PC-9 (cell line): ENCODE measurements at regions not wholly inside any gene's neighbourhood (a gene's known extent, or its start where the extent isn't known, plus 50 kb on each side); places are given as distances from the start of the nearest gene placed in this dataset.

Source experiments
- CTCF ChIP-seq: fragments of 200-600 bp; sonication (generic); conservative IDR thresholded peaks from 2 replicates; pipeline ENCODE4 v1.6.1; 2017; ENCODE audit warnings: mixed run types, antibody characterized with exemption, mild to moderate bottlenecking, moderate library complexity
- EZH2 ChIP-seq: fragments of 200-600 bp; sonication (generic); IDR thresholded peaks from 2 replicates; pipeline ENCODE4 v1.8.0; 2017; ENCODE audit warnings: antibody characterized with exemption, low read depth

- TF ChIP-seq CTCF, result no peak
- TF ChIP-seq EZH2, result no peak
These were observed 51.1 kb upstream of the SNX2 start for GRCh38 chr5:122723606-122724352.
